GM18907 (cell line): ENCODE measurements at regions not wholly inside any gene's neighbourhood (a gene's known extent, or its start where the extent isn't known, plus 50 kb on each side); places are given as distances from the start of the nearest gene placed in this dataset.

Experiments used
- ATAC-seq: cut with Tn5 transposase; IDR thresholded peaks from one replicate; pipeline ENCODE4 v1.9.1; 2021; ENCODE audit warnings: mild to moderate bottlenecking, moderate library complexity; ENCODE audit not compliant: unreplicated experiment

DNA sequence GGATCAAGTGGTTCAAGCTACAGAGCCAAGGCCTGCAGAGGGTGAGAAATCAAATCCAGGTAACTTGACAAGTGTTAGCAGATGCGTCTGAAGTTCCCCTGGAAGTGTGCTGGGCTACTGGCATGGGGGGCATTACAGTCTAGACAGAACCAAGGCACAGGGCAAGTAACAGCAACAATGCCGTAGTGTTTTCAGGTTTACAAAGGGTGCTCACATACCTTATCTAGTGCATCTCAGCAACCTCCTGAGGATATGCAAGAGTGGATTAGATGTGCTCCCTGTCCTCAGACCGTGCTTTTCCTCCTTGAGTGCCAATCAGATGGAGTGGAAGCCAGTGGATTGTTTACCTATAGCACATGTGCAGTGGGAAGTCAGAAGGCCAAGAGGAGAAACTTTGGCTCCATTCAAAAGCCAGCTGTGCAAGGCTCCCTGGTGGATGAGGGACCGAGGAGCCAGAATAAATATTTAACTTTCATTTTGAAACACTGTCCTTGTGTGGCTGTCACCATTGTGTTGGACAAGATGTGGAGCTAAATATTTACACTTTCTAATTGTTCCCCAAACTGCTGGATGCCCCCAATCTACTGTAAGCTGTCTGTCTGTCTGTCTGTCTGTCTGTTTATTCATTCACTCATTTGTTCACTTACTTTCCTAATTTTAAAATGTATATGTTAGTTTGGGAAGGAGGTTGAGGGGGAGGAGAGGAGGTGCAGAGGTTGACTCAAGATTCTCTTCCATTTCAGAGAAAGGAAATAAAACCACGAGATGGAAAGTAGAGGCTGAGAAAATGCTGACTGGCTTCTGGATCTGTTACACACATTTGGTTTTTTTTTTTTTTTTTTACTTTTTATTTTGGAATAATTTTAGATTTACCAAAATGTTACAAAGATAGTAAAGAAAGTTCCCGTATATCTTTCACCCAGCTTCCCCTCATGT is 184.0 kb upstream of the PARP11 start:
- no peak for ATAC-seq

- ATAC-seq = no peak
Observed at GRCh38 chr12:4054630-4055029, 181.4 kb upstream of the PARP11 start.

DNA sequence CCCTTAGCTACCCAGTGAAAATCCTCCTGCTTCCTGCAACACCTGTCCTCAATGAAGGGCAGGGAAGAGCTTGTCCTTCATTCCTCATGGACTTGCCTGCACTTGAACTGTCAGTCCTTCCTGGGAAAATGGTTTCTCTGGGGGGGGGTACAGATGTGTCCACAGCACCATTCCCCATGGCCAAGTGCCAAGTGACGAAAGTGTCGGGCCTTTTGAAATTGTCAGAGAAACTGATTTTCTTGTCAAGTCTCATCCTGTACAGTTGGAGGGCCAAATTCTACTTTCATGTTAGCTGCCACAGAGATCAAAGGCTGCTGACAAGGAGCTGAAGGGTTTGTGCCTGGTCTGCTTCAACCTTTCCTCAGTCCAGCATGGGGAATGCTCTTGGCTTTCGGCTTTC is 179.5 kb upstream of the PARP11 start:
- ATAC-seq = no peak

DNA sequence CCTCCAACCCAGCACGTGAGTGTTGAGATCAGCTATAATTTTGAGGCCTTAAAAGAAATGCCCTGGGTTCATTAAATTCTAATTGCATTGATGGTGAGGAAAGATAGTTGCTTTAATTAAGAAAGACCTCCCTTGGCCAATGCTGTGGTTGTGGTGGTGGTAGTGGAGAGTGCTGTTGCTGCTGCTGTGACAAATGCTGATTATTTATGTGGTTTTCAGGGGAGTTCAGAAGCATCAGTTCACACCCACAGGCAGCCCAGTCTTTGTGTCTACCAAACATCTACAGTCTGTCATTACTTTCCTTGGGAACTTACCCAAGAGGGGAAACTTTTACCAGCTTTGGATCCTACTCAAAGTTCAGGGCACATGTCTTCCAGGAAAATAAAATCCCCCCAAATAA is 178.4 kb upstream of the PARP11 start:
- no peak for ATAC-seq

- ATAC-seq = no peak
Observed at GRCh38 chr12:4050340-4050739, 177.1 kb upstream of the PARP11 start.

DNA sequence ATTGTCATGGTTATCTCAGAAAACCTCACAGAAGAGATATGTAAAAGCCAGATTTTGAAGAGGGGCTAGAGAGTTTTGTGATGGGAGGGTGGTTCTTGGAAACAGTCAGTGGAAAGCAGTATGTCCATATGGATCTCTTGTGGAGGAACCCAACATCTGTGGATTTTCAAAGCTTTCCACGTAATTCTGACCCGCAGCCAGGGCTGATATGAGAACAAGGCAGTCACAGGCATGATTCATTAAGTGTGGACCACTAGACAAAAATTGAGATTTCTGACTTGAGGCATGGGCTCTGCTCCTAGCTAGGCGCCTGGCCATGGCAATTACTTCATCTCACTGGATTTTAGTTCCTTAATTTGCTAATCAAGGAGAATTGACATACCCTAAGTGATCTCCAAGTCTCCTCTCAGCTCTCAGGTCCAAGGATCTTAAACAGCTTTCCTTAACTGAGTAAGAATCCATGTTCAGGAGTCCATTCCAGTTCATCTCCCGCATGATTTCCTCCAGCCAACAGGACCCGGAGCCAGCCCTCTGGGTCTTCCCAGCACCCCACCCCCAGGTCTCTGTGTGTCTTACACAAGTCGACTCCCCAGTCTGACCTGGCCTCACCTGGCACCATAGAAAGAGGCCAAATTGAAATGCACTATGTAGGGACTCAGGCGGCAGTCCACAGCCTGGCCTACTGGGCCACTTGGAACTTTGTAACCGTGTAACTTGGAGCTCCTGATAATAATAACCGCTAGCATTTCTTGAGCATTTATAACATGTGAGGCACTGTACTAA is 176.3 kb upstream of the PARP11 start:
- no peak for ATAC-seq

GRCh38 chr12:4047421-4047820 is 174.2 kb upstream of the PARP11 start:
- no peak for ATAC-seq

- no peak for ATAC-seq
Observed at GRCh38 chr12:4046495-4046840, 173.3 kb upstream of the PARP11 start.

GRCh38 chr12:4045786-4046494 is 172.7 kb upstream of the PARP11 start:
- no peak for ATAC-seq

GRCh38 chr12:4044736-4045730 is 171.8 kb upstream of the PARP11 start:
- ATAC-seq = no peak

GRCh38 chr12:4044101-4044500 is 170.9 kb upstream of the PARP11 start:
- no peak for ATAC-seq

GRCh38 chr12:4041187-4041885 is 168.1 kb upstream of the PARP11 start:
- ATAC-seq = no peak

DNA sequence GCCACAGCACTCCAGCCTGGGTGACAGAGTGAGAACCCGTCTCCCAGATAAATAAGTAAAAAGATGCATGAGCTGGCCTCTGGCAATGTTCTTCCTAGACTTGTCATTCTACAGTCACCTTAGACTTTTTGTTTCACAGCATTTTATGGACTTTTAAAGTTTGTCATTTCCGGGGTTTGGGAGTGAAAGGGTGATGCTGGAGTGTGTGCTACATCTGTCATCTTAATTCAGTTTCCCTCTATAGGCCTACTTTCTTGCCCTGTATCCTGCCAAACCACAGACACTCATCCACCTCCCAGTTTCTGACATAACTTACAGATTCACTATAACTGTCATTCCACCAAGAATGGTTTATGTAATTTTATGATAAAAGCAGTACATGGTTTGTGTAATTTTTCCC is 166.7 kb upstream of the PARP11 start:
- no peak for ATAC-seq

DNA sequence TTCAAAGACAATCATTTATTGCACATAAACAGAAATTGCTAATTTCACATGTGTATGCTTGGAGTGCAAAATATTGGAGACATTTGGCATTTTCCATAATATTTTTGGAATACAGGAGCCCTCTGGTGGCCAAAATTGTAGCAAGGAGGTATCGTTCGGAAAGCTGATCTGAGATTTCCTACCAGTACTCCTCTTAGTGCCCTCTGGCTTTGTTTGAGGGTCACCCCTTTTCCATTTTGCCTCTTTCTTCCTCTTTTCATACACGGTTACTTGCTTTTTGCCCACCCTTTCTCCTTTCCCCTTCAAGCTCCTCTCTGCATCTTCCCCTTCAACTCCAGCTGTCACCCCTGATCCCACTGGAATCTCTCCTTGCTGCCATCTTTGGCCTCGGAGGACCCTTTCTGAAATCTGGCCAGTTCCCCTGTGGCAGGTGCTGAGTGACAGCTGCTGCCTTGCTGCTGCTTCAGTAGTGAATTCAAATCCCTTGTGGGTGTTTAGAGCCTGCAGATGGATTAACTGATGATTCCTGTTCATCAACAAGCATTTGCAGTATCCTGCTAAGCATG is 164.6 kb upstream of the PARP11 start:
- no peak for ATAC-seq

- no peak for ATAC-seq
Observed at GRCh38 chr12:4036671-4037271, 163.6 kb upstream of the PARP11 start.

GRCh38 chr12:4034921-4035320 is 161.7 kb upstream of the PARP11 start:
- no peak for ATAC-seq

DNA sequence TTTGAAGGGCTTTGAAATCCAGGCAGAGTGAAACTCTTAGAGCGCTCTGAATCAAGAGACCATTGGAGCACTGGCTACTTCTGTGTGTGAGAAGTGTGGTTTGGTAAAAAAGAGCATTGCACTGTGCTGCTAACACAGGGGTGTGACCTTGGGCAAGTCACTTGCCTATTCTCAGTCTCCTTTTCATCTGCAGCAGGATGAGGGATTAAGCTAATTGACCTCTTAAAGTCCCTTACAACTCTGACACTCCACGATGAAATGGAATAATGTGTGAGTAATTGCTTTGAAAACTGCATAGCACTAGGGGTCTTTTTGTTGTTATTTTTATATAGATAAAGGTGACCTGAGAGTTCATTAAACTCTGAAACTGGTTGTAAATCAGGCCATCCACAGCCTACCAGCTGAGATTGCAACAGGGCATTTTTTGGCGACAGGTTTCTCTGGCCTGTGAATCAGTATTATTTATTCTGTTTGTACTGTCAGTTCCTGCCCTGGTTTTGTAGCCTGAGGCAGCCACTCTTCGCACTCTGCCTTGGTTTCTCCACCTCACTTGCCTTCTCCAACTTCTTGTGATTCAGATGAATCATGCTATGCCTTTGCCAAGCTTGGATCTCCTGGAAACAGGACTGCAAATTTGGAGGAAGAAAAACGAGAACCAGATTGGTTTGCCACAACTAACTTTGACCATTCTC is 159.9 kb upstream of the PARP11 start:
- ATAC-seq = no peak

DNA sequence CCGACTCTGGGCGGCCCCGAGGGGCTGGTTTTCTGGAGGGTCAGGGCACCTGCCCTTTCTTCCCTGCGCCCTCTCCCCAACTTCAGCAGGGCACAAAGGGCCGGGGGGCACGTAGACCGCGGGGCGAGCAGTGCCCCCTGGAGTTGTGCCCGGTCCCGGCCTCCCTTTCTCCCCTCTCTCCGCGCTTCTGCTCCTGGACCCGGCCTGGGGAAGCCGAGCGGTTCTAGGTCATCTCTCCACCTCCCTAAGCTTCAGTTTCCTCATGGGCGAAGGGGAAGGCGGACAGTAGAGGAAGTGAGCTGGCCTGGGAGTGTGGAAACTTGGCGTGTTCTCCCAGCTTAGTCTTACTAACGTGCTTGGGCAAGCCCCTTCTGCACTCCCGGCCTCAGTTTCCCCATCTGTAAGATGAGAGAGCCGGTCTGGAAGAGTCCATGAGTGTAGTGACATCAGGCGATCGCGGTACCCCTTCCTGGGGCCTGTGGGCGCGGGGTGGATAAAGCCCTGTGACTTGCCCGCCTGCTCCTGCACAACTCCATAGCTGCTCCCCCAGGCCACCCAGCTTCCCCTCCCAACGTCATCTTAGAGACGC is 158.6 kb upstream of the PARP11 start:
- no peak for ATAC-seq
